SK-N-SH (cell line): ENCODE measurements at regions not wholly inside any gene's neighbourhood (a gene's known extent, or its start where the extent isn't known, plus 50 kb on each side); places are given as distances from the start of the nearest gene placed in this dataset.

Experiments
- CTCF ChIA-PET: fragments of 300-600, 350-600 bp; formaldehyde crosslinking; extraction: SDS; loops from one replicate; lab custom pipeline; 2021; lab: Yijun Ruan, JAX
- POLR2A ChIA-PET: fragments of 350-600 bp; sonication (Branson Sonifier 250); formaldehyde crosslinking; extraction: SDS; loops from one replicate; lab custom pipeline; 2020; ENCODE audit warnings: antibody characterized with exemption, inconsistent platforms; lab: Yijun Ruan, JAX
- DNase-seq: peaks from one replicate; pipeline ENCODE4 v3.0.0; 2012
- H2AFZ ChIP-seq: fragments of 200-600 bp; sonication (generic); 2 replicates; pipeline ENCODE4 v1.8.1; 2016; ENCODE audit warnings: antibody characterized with exemption, mild to moderate bottlenecking, low read depth
- H3F3A ChIP-seq: fragments of 200-600 bp; sonication (generic); replicated peaks from 2 replicates; pipeline ENCODE3; 2016; ENCODE audit warnings: antibody characterized with exemption, mild to moderate bottlenecking; ENCODE audit not compliant: insufficient read depth
- H3K27ac ChIP-seq, 2 experiments: fragments of 200-500 bp in 1 of 2; fragments of 200-600 bp in 1 of 2; sonication (Bioruptor generic) in 1 of 2; sonication (generic), shearing (Covaris generic) in 1 of 2; 2 replicates each; pipeline versions ENCODE4 v1.5.1 to v1.6.1; 2014 to 2016; ENCODE audit warnings: low read depth in 2 of 2, inconsistent platforms in 1 of 2, low read length in 1 of 2, mild to moderate bottlenecking in 1 of 2, mixed read lengths in 1 of 2
- H3K27me3 ChIP-seq: fragments of 200-600 bp; sonication (generic), shearing (Covaris generic); 2 replicates; pipeline ENCODE4 v1.6.1; 2016; ENCODE audit warnings: mixed run types; ENCODE audit not compliant: insufficient read depth
- H3K36me3 ChIP-seq, 2 experiments: fragments of 200-500 bp in 1 of 2; fragments of 200-600 bp in 1 of 2; sonication (Bioruptor generic) in 1 of 2; sonication (generic) in 1 of 2; replicated peaks in 1 of 2; 2 replicates each; pipeline versions ENCODE3 to v1.5.1; 2014 to 2016; ENCODE audit warnings: low read length in 1 of 2, mild to moderate bottlenecking in 1 of 2; ENCODE audit not compliant: insufficient read depth in 2 of 2, control insufficient read depth in 1 of 2
- H3K4me1 ChIP-seq, 2 experiments: fragments of 200-500 bp in 1 of 2; fragments of 200-600 bp in 1 of 2; sonication (Bioruptor generic) in 1 of 2; sonication (generic), shearing (Covaris generic) in 1 of 2; 2 replicates each; pipeline versions ENCODE4 v1.5.1 to v1.6.1; 2014 to 2016; ENCODE audit warnings: low read depth in 1 of 2, low read length in 1 of 2, mixed run types in 1 of 2; ENCODE audit not compliant: insufficient read depth in 2 of 2, control insufficient read depth in 1 of 2
- H3K4me2 ChIP-seq: fragments of 200-600 bp; sonication (generic), shearing (Covaris generic); 2 replicates; pipeline ENCODE4 v1.6.1; 2017; ENCODE audit warnings: mixed run types
- H3K4me3 ChIP-seq, 2 experiments: fragments of 200-500 bp in 1 of 2; fragments of 200-600 bp in 1 of 2; sonication (Bioruptor generic) in 1 of 2; sonication (generic), shearing (Covaris generic) in 1 of 2; 2 replicates each; pipeline versions ENCODE4 v1.5.1 to v1.8.1; 2014 to 2016; ENCODE audit warnings: low read depth in 2 of 2, inconsistent platforms in 1 of 2, low read length in 1 of 2, mild to moderate bottlenecking in 1 of 2, mixed read lengths in 1 of 2, moderate library complexity in 1 of 2
- H3K79me2 ChIP-seq: fragments of 200-600 bp; sonication (generic); 2 replicates; pipeline ENCODE4 v1.8.1; 2017; ENCODE audit warnings: mild to moderate bottlenecking; ENCODE audit not compliant: insufficient read depth
- H3K9ac ChIP-seq: fragments of 200-600 bp; sonication (generic); 2 replicates; pipeline ENCODE4 v1.6.1; 2017; ENCODE audit warnings: mixed run types
- H3K9me2 ChIP-seq: fragments of 200-600 bp; sonication (generic); 2 replicates; pipeline ENCODE4 v1.6.1; 2017; ENCODE audit warnings: mixed run types
- H3K9me3 ChIP-seq: fragments of 200-600 bp; sonication (generic); 2 replicates; pipeline ENCODE4 v1.6.1; 2017; ENCODE audit warnings: mixed run types, mild to moderate bottlenecking, moderate library complexity
- H4K20me1 ChIP-seq: fragments of 200-600 bp; sonication (generic); 2 replicates; pipeline ENCODE4 v1.6.1; 2017; ENCODE audit warnings: mild to moderate bottlenecking, mixed run types; ENCODE audit not compliant: insufficient read depth
- CHD2 ChIP-seq: fragments of 150-350 bp; IDR thresholded peaks from 2 replicates; pipeline ENCODE4 v1.6.1; 2018; ENCODE audit warnings: low read length; ENCODE audit not compliant: partially characterized antibody
- CTCF ChIP-seq: fragments of 200-600 bp; sonication (generic); IDR thresholded peaks from 2 replicates; pipeline ENCODE4 v1.6.1; 2017; ENCODE audit warnings: antibody characterized with exemption, mild to moderate bottlenecking, moderate library complexity
- EP300 ChIP-seq, 2 experiments: IDR thresholded peaks; 2 replicates each; pipeline versions ENCODE4 v1.4.0 to v1.6.1; 2012; ENCODE audit warnings: borderline replicate concordance in 1 of 2, low read depth in 1 of 2, low read length in 1 of 2
- FOSL2 ChIP-seq: IDR thresholded peaks from 2 replicates; pipeline ENCODE4 v1.4.0; 2012; ENCODE audit warnings: low read depth, mild to moderate bottlenecking, moderate library complexity, borderline replicate concordance
- FOXM1 ChIP-seq: IDR thresholded peaks from 2 replicates; pipeline ENCODE4 v1.4.0; 2012; ENCODE audit warnings: low read depth, mild to moderate bottlenecking
- GABPA ChIP-seq: IDR thresholded peaks from 2 replicates; pipeline ENCODE4 v1.4.0; 2012; ENCODE audit warnings: low read depth, mild to moderate bottlenecking
- MAX ChIP-seq: IDR thresholded peaks from 2 replicates; pipeline ENCODE4 v1.4.0; 2012; ENCODE audit warnings: low read depth
- MXI1 ChIP-seq: IDR thresholded peaks from 2 replicates; pipeline ENCODE4 v1.6.1; 2012; ENCODE audit warnings: mild to moderate bottlenecking, low read depth, low read length, improper control_type of control experiment
- PBX3 ChIP-seq: IDR thresholded peaks from 2 replicates; pipeline ENCODE4; 2012
- POLR2AphosphoS5 ChIP-seq: IDR thresholded peaks from 2 replicates; pipeline ENCODE4 v1.6.1; 2012; ENCODE audit warnings: low read depth, low read length
- RAD21 ChIP-seq: IDR thresholded peaks from 2 replicates; pipeline ENCODE4 v1.6.1; 2012; ENCODE audit warnings: mild to moderate bottlenecking, low read length
- RCOR1 ChIP-seq: fragments of 150-350 bp; IDR thresholded peaks from 2 replicates; pipeline ENCODE4 v1.6.1; 2017; ENCODE audit warnings: antibody characterized with exemption, low read length
- RFX5 ChIP-seq: IDR thresholded peaks from 2 replicates; pipeline ENCODE4 v1.6.1; 2012; ENCODE audit warnings: mild to moderate bottlenecking, improper control_type of control experiment, low read length
- SMC3 ChIP-seq: IDR thresholded peaks from 2 replicates; pipeline ENCODE4 v1.6.1; 2012; ENCODE audit warnings: low read depth, low read length, improper control_type of control experiment
- TCF12 ChIP-seq: IDR thresholded peaks from 2 replicates; pipeline ENCODE4 v1.4.0; 2012
- USF1 ChIP-seq: IDR thresholded peaks from 2 replicates; pipeline ENCODE4 v1.4.0; 2012; ENCODE audit warnings: low read depth, borderline replicate concordance
- YY1 ChIP-seq: IDR thresholded peaks from 2 replicates; pipeline ENCODE4 v1.4.0; 2012; ENCODE audit warnings: low read depth, mild to moderate bottlenecking
- WGBS: methylation state at CpG from one replicate; pipeline ENCODE4 v1.1.6; 2017; ENCODE audit warnings: low lambda C conversion rate; 5-methylcytosine and 5-hydroxymethylcytosine counted together

GRCh38 chr2:176687944-176688343 is 418.7 kb downstream of the MTX2 start:
- H3K36me3 ChIP-seq: no peaks in the 10 kb centered on the region
- H2AFZ ChIP-seq: no peak overlapping the region
- H3K9me2 ChIP-seq: no peaks in the 10 kb centered on the region
- peaks cover 0 to 4% of the 10 kb centered on the region in 2 experiments; a peak in 2 of 4 replicates for H3K4me1 ChIP-seq
- H3K4me3 ChIP-seq: no peak overlapping the region
- TF ChIP-seq EP300 (IDR thresholded peaks at IDR 0.05; ENCODE audit: borderline replicate concordance in 1 of 2, low read depth in 1 of 2, low read length in 1 of 2): no peak
- TF ChIP-seq PBX3: no peak
- TF ChIP-seq USF1: no peak
- no peak for TF ChIP-seq GABPA
- TF ChIP-seq TCF12: no peak
- TF ChIP-seq MAX: no peak
- no peak for TF ChIP-seq CHD2
- no peak for TF ChIP-seq MXI1
- TF ChIP-seq YY1: no peak
- no peaks in the 10 kb centered on the region for H3K9me3 ChIP-seq
- H4K20me1 ChIP-seq: no peaks in the 10 kb centered on the region
- no peaks in the 10 kb centered on the region for H3K79me2 ChIP-seq
- POLR2A ChIA-PET: no interaction called here
- H3F3A ChIP-seq: no peaks in the 10 kb centered on the region
- no peaks in the 10 kb centered on the region for H3K27me3 ChIP-seq
- no peak overlapping the region for H3K27ac ChIP-seq
- 75% methylated on average over 1 of the region's 1 CpG for WGBS
- H3K9ac ChIP-seq: no peak overlapping the region
- DNase-seq: no peak
- CTCF ChIA-PET: interaction anchor here (1.3 to 1.9 kb wide), 4 partner anchors 10 to 126 kb away, joined by 4 to 6 read pairs (median 6); no protein-coding TSS in a partner anchor
- no peak overlapping the region for H3K4me2 ChIP-seq

- TF ChIP-seq MXI1 (no peak), POLR2AphosphoS5 (no peak), SMC3 (no peak), RFX5 (no peak), PBX3 (no peak), RAD21 (no peak), GABPA (no peak), CTCF (no peak), FOXM1 (no peak), RCOR1 (no peak), FOSL2 (no peak)
- H3K4me1 ChIP-seq: peaks cover 0 to 12% of the 10 kb centered on the region in 2 experiments; a peak in 2 of 4 replicates
- H3K27ac ChIP-seq: no peak overlapping the region
- no peak overlapping the region for H3K4me2 ChIP-seq
- H3K9me3 ChIP-seq: no peaks in the 10 kb centered on the region
- H3K79me2 ChIP-seq: no peaks in the 10 kb centered on the region
- 23% methylated on average over 1 of the region's 1 CpG for WGBS
- H3K9ac ChIP-seq: no peak overlapping the region
- H4K20me1 ChIP-seq: no peaks in the 10 kb centered on the region
- H3K9me2 ChIP-seq: no peaks in the 10 kb centered on the region
- ChIA-PET CTCF (interaction anchor here (1.4 kb wide), 1 partner anchor 36 kb away, joined by 4 read pairs; no protein-coding TSS in a partner anchor), POLR2A (no interaction called here)
- H3F3A ChIP-seq: no peaks in the 10 kb centered on the region
- H3K27me3 ChIP-seq: no peaks in the 10 kb centered on the region
- H2AFZ ChIP-seq: no peak overlapping the region
- DNase-seq: no peak
- H3K4me3 ChIP-seq: no peak overlapping the region
- no peaks in the 10 kb centered on the region for H3K36me3 ChIP-seq
Measured at GRCh38 chr2:176689711-176690110, 420.5 kb downstream of the MTX2 start.
